Astrocyte (in vitro differentiated cells and primary cell): ENCODE measurements at regions not wholly inside any gene's neighbourhood (a gene's known extent, or its start where the extent isn't known, plus 50 kb on each side); places are given as distances from the start of the nearest gene placed in this dataset.

Experiments
- EZH2 ChIP-seq: IDR thresholded peaks from 2 replicates; pipeline ENCODE4 v1.6.1; 2012; ENCODE audit warnings: mild to moderate bottlenecking, low read length, inconsistent platforms; ENCODE audit not compliant: insufficient read depth
- TF ChIP-seq, protein P1 (sequence below): IDR thresholded peaks from 2 replicates; pipeline ENCODE4 v1.5.1; 2011; ENCODE audit warnings: low read depth, mild to moderate bottlenecking, inconsistent platforms, low read length, moderate library complexity; ENCODE audit not compliant: insufficient read depth

- TF ChIP-seq, protein P1, sequence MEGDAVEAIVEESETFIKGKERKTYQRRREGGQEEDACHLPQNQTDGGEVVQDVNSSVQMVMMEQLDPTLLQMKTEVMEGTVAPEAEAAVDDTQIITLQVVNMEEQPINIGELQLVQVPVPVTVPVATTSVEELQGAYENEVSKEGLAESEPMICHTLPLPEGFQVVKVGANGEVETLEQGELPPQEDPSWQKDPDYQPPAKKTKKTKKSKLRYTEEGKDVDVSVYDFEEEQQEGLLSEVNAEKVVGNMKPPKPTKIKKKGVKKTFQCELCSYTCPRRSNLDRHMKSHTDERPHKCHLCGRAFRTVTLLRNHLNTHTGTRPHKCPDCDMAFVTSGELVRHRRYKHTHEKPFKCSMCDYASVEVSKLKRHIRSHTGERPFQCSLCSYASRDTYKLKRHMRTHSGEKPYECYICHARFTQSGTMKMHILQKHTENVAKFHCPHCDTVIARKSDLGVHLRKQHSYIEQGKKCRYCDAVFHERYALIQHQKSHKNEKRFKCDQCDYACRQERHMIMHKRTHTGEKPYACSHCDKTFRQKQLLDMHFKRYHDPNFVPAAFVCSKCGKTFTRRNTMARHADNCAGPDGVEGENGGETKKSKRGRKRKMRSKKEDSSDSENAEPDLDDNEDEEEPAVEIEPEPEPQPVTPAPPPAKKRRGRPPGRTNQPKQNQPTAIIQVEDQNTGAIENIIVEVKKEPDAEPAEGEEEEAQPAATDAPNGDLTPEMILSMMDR = no peak
- TF ChIP-seq EZH2 = no peak
Observed at GRCh38 chr20:16111852-16112412, 461.3 kb downstream of the KIF16B start.
